H1 (cell line): ENCODE measurements at regions not wholly inside any gene's neighbourhood (a gene's known extent, or its start where the extent isn't known, plus 50 kb on each side); places are given as distances from the start of the nearest gene placed in this dataset.

ENCODE experiments used
- CBX5 ChIP-seq: fragments of 300-800, 300-1000 bp; sonication (generic); IDR thresholded peaks from 2 replicates; pipeline ENCODE4 v1.7.1; 2016; ENCODE audit warnings: antibody characterized with exemption, low read length, low read depth
- CHD7 ChIP-seq: fragments of 300-600 bp; sonication (generic); IDR thresholded peaks from 2 replicates; pipeline ENCODE4 v1.7.1; 2012; ENCODE audit warnings: low read length, moderate library complexity, mild to moderate bottlenecking, inconsistent platforms; ENCODE audit not compliant: insufficient replicate concordance
- CTBP2 ChIP-seq: IDR thresholded peaks from 2 replicates; pipeline ENCODE4 v1.7.0; 2011; ENCODE audit warnings: borderline replicate concordance, mild to moderate bottlenecking, moderate library complexity, mixed read lengths, low read length; ENCODE audit not compliant: insufficient read depth, insufficient read length
- E2F6 ChIP-seq: IDR thresholded peaks from 2 replicates; pipeline ENCODE4 v1.6.1; 2012; ENCODE audit warnings: inconsistent platforms
- EGR1 ChIP-seq: IDR thresholded peaks from 2 replicates; pipeline ENCODE4 v1.6.1; 2011; ENCODE audit warnings: low read depth, low read length, borderline replicate concordance
- FOSL1 ChIP-seq: IDR thresholded peaks from 2 replicates; pipeline ENCODE4 v1.6.1; 2011; ENCODE audit warnings: mild to moderate bottlenecking, low read depth, low read length, moderate library complexity; ENCODE audit not compliant: insufficient read depth

- TF ChIP-seq E2F6 = no peak
- no peak for TF ChIP-seq CHD7
- no peak for TF ChIP-seq FOSL1
- TF ChIP-seq CBX5 = no peak
- TF ChIP-seq CTBP2 = no peak
- TF ChIP-seq EGR1 = no peak
These were observed 98.9 kb upstream of the EGLN3 start (continued) for GRCh38 chr14:34049790-34050189.
